Peyer's patch (tissue), 4 donors: ENCODE measurements at regions not wholly inside any gene's neighbourhood (a gene's known extent, or its start where the extent isn't known, plus 50 kb on each side); places are given as distances from the start of the nearest gene placed in this dataset.

Experiments used
- POLR2A ChIP-seq, 2 donors: fragments of 450-650 bp; IDR thresholded peaks; one replicate each; pipeline ENCODE4 v1.5.1; 2017; ENCODE audit warnings: antibody characterized with exemption in 2 of 2, mild to moderate bottlenecking in 2 of 2, moderate library complexity in 2 of 2
- TF ChIP-seq, protein P1 (sequence below), 6 experiments: fragments of 450-650 bp in 4 of 6; fragments of 200-600 bp in 2 of 6; sonication (generic) in 1 of 6; IDR thresholded peaks; one replicate each; pipeline ENCODE4 v1.5.1; 2017 to 2019; ENCODE audit warnings: antibody characterized with exemption in 6 of 6, mild to moderate bottlenecking in 3 of 6, moderate library complexity in 1 of 6

- TF ChIP-seq, protein P1, sequence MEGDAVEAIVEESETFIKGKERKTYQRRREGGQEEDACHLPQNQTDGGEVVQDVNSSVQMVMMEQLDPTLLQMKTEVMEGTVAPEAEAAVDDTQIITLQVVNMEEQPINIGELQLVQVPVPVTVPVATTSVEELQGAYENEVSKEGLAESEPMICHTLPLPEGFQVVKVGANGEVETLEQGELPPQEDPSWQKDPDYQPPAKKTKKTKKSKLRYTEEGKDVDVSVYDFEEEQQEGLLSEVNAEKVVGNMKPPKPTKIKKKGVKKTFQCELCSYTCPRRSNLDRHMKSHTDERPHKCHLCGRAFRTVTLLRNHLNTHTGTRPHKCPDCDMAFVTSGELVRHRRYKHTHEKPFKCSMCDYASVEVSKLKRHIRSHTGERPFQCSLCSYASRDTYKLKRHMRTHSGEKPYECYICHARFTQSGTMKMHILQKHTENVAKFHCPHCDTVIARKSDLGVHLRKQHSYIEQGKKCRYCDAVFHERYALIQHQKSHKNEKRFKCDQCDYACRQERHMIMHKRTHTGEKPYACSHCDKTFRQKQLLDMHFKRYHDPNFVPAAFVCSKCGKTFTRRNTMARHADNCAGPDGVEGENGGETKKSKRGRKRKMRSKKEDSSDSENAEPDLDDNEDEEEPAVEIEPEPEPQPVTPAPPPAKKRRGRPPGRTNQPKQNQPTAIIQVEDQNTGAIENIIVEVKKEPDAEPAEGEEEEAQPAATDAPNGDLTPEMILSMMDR (IDR thresholded peaks at IDR 0.05), result no peak
- no peak for TF ChIP-seq POLR2A (IDR thresholded peaks at IDR 0.05)
Measured at GRCh38 chr4:25560605-25561004, 95.0 kb upstream of the SLC34A2 start.
